HS-27A (cell line): ENCODE measurements at regions not wholly inside any gene's neighbourhood (a gene's known extent, or its start where the extent isn't known, plus 50 kb on each side); places are given as distances from the start of the nearest gene placed in this dataset.
"Not testable (repeated sequence)": the region's sequence is repeated elsewhere in the genome, so short reads cannot be mapped to it uniquely, and the experiment has no call there.

Experiments used
- DNase-seq: peaks from one replicate; pipeline ENCODE4 v3.0.0-alpha.2; 2012; ENCODE audit warnings: low read depth, missing footprints

DNA sequence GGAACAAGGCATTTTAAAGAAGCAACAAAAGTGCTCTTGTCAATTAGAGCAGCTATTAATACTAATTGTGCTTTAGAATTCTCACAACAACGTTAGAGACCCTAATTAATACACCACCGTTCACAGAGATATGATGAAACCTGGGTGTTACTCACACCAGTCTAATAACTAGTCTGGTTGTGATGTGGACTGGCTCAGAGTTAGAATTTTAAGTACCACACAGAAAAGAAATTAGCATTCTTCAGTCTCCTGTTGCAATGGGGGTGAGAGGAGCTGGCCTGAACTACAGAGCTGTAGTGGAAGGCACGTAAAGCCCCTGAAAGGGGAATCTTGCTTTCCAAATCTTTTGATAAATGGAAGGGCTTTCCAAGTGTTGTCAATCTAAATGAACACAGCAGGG is 240.8 kb upstream of the TOX3 start:
- DNase-seq: no peak

- DNase-seq: no peak
Observed at GRCh38 chr16:52786091-52786490, 239.1 kb upstream of the TOX3 start.

GRCh38 chr16:52785653-52786052 is 238.7 kb upstream of the TOX3 start:
- no peak for DNase-seq

- DNase-seq: no peak
Observed at GRCh38 chr16:52783616-52784015, 236.7 kb upstream of the TOX3 start.

- no peak for DNase-seq
Observed at GRCh38 chr16:52781005-52781630, 234.2 kb upstream of the TOX3 start.

GRCh38 chr16:52773026-52773425 is 226.1 kb upstream of the TOX3 start:
- DNase-seq: no peak

GRCh38 chr16:52770828-52771227 is 223.9 kb upstream of the TOX3 start:
- no peak for DNase-seq

- DNase-seq: no peak
Observed at GRCh38 chr16:52758473-52758855, 211.5 kb upstream of the TOX3 start.

DNA sequence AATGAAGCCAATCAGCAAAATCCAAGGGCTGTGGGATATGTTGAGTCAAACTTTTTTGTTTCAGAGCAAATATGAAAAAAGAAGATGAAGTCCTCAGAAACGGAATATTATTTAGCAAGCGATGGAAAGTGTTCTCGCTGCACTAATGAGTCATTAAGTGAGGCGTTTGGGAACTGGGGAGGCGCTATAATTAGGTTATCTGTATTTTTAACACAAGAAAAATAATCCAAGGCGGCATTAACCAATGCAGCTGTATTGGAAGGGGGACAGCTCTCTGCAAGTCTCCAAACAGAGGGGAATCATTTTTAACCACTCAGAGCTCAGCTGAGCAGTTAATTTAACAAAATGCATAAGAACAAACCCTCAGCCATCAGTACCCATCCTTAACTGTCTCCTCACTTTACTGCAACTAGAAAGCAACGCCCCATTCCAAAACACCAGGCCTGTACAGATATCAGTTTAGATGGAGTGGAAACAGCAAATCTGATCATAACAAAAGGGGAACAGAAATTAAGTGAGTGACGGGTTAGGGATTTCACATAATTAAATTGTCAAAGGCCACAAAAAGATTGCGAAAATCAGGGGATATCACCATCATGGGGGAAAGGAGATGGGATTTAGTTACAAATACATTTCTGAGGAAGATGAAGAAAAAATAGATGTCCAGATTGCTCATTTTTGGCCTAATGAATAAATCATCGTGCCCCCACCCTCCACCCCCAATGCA is 211.0 kb upstream of the TOX3 start:
- DNase-seq: no peak

DNA sequence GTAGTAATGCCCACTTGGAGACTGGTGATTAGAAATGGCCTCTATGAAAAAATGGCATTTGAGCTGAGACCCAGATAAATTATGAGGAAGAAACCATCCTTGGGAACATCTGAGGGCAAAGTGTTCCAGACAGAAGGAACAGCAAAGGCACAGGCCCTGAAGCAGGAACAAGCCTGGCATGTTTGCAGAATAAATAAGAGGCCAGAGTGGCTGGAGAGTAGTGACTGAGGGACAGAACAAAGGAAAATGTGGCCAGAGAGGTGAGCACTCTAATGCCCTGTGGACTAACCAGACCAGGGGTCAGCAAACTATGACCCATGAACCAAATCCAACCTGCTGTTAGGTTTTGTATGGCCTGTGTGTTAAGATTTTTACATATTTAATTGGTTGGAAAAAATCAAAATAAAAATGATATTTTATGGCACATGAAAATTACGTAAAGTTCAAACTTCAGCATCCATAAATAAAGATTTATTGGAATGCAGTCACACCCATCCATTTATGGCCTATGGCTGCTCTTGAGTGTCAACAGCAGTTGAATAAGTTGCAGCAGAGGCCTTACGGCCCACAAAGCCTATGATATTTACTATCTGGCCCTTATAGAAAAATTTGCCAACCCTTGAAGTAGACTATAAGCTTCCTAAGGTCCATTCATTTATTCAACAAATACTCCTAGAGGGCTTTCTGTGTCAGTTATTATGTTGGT is 210.0 kb upstream of the TOX3 start:
- no peak for DNase-seq

DNA sequence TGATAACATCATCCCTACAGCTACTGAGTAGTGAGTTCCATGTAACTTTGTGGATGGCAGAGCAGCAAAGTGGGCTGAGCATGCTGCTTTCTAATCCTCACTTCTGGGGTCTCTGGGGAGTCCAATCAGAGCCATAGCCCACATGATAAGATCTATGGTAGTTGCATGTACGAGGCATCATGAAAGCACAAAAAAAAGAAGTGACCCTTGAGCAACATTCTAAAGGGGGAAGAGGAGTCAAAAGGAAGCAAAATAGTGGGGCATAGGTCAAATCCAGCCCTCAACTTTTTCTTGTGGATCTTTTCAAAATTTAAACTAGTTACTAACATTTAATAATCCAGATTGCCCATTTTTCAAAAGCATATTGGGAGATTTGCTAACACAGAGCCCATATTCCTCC is 208.5 kb upstream of the TOX3 start:
- no peak for DNase-seq

- no peak for DNase-seq
Observed at GRCh38 chr16:52751035-52751434, 204.1 kb upstream of the TOX3 start.

DNA sequence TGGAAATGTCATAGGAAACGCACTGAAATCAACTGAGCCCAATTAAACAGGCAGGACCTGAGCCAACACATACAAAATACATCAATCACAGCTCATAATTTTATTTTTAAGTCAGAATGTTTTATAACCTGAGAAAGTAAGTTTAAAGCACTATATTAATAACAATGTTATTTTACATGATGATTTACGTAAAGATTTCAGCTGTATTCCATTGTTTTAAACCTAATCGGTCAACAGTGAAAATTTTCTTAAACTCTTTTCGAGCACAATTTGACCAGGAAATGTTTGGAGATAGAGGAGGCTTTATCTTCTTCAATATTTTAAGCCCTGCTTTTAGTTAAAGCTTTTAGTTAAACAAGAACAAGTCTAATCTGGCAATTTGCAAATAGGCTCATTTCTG is 201.8 kb upstream of the TOX3 start:
- no peak for DNase-seq

DNA sequence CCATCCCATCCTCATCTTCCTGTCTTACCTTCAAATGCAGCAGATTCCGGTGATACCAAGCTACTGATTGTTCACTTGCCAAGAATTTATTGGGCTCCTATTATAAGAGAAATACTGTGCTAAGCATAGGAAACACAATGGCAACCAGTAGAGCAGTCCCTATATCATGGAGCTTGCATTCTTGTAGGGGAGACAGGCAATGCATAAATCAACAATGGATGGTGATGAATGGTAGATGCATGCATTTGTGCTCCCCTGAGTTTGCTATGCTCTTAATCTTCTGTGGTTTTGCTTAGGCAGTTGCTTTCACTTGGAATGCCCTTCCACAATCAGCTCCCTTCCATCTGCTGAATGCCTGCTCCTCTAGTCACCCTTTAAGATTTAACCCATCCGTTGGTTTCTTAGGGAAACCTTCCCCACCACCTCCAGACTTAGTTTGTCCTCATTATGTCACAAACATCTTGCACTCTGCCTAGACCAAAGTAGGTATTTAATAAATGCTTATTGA is 200.2 kb upstream of the TOX3 start:
- DNase-seq: no peak

DNA sequence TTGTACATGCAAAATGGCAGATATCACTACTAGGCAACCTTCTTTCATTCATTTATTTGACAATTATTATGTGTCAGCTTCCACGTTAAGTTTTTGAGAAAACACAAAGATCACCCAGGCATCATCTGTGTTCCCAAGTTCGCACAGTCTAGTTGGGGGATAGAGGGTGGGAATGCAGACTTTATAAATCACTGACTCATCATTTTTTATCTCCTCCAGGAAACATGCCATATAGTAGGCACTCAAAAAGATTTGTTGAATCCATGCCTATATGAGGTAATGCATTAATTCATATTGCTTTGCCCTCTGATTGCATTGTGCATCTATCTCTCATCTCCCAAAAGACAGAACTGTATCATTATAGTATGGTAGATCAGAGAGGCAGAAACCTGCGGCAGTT is 196.8 kb upstream of the TOX3 start:
- no peak for DNase-seq

DNA sequence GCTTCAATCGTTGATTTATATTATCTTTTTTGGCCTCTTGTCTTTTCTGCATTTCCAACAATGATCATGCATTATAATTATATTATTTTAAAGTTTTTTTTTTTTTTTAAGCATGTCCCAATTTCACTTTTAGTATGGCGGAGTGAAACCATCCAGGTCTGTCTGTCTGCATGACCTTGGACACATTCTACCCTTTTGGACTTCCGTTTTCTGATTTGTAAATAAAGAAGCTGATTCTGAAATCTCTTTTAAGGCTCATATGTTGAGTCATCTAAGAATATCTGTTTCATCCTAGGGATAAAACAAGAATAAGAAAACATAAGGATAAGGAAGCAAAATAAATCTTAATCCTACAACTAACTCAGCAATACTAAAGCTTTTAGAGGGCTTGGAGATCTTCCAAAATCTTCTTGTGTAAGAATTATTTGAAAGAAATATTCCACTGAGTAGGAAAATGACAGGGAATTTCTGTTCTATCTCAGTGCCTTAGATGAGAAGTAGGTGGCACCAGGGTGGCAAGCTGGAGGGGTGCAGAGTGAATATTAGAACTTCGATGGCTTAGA is 195.7 kb upstream of the TOX3 start:
- no peak for DNase-seq

GRCh38 chr16:52742052-52742451 is 195.1 kb upstream of the TOX3 start:
- no peak for DNase-seq

DNA sequence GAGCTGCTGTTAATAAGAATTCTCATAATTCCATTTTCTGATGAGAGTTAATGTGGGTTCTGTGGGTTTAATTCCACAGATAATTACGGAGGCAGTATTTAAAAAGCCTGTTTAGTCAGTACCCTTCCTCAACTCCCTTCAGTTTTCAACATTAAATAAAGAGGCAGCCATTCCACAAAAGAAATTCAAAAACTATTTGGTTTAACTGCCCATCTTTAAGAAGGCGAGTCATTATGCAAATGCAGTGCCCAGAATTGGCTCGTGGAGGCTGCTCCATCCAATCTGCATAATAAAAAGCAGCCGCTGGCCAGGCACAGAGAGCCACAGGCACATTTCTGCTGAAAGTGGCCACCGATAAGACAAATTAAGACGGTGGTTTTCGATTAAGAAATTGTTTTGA is 194.4 kb upstream of the TOX3 start:
- DNase-seq: no peak

DNA sequence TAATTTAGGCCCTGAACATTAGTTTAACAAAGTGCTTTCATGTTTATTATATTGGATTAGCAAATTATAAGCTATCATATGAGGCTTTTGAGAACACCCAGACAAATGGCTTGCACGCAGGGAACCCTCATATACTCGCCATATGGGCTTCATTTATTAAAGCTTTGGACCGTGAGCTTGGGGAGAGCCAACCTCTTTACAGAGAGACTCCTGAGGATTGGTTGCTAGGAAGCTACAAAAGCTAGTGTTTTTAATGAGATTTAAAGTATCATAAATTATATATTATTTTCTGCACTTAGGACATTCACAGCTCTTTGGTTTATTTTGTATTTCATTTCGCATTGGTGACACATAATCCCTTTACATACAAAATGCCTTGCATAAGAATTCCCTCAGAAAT is 193.8 kb upstream of the TOX3 start:
- DNase-seq: no peak

DNA sequence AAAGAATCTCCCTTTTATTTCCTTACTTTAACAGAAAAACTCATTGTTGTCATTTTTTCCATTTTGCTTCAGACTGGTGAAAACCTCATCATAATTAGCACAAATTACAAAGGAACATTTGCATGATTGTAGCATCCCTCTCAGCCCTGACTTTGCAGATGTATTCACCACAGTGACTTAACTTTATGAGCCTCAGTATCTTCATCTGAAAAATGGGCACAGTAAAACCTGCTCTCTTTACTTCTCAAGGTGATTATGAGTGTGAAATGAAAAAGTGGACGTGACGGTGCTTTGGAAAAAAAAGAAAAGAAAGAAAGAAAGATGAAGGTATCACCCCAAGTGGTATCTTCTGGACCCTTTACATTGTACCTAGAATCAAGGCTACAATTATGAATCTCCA is 193.4 kb upstream of the TOX3 start:
- no peak for DNase-seq

GRCh38 chr16:52738992-52739391 is 192.0 kb upstream of the TOX3 start:
- DNase-seq: not testable (repeated sequence)

- no peak for DNase-seq
Observed at GRCh38 chr16:52731219-52731875, 184.4 kb upstream of the TOX3 start.
